CD4-positive, CD25-positive, alpha-beta regulatory T cell (primary cell): ENCODE measurements at regions not wholly inside any gene's neighbourhood (a gene's known extent, or its start where the extent isn't known, plus 50 kb on each side); places are given as distances from the start of the nearest gene placed in this dataset.

Experiments used
- ATAC-seq, 2 donors: fragments of 150-1000 bp; cut with Tn5 transposase; one replicate each; pipeline ENCODE4 v1.10.0; 2021; ENCODE audit warnings: low read depth in 2 of 2, moderate number of reproducible peaks in 2 of 2, moderate library complexity in 1 of 2
- DNase-seq, 3 donors: peaks; one replicate each; pipeline versions ENCODE4 v3.0.0 to v3.0.0-alpha.2; 2012 to 2022; ENCODE audit warnings: mixed read lengths in 1 of 3
- H3K27ac ChIP-seq: one replicate; pipeline ENCODE4 v1.7.0; 2013; ENCODE audit warnings: mild to moderate bottlenecking, low read length; ENCODE audit not compliant: insufficient read depth, poor library complexity, severe bottlenecking
- H3K27me3 ChIP-seq: one replicate; pipeline ENCODE4 v1.7.0; 2013; ENCODE audit warnings: low read length; ENCODE audit not compliant: control insufficient read depth, insufficient read depth
- H3K36me3 ChIP-seq: one replicate; pipeline ENCODE4 v1.7.0; 2013; ENCODE audit warnings: mild to moderate bottlenecking, low read length, moderate library complexity; ENCODE audit not compliant: control insufficient read depth, insufficient read depth
- H3K4me1 ChIP-seq: 2 replicates; pipeline ENCODE4 v1.7.0; 2013; ENCODE audit warnings: mild to moderate bottlenecking, low read length; ENCODE audit not compliant: insufficient read depth, control insufficient read depth, poor library complexity, severe bottlenecking
- H3K4me3 ChIP-seq: one replicate; pipeline ENCODE4 v1.7.0; 2013; ENCODE audit warnings: low read depth, mild to moderate bottlenecking, low read length, moderate library complexity
- H3K9me3 ChIP-seq, 2 experiments: 1 replicate in 1 of 2; 2 replicates in 1 of 2; pipeline ENCODE4 v1.7.0; 2013; ENCODE audit warnings: low read length in 2 of 2, mild to moderate bottlenecking in 1 of 2, moderate library complexity in 1 of 2; ENCODE audit not compliant: control insufficient read depth in 2 of 2
- H3K27ac Mint-ChIP-seq, 3 donors: one replicate each; pipeline ENCODE4 v1.8.0; 2020 to 2022; ENCODE audit warnings: mild to moderate bottlenecking in 3 of 3, mixed read lengths in 3 of 3, moderate library complexity in 2 of 3
- H3K27me3 Mint-ChIP-seq: one replicate; pipeline ENCODE4 v1.8.0; 2022; ENCODE audit warnings: mild to moderate bottlenecking, mixed read lengths
- H3K36me3 Mint-ChIP-seq: one replicate; pipeline ENCODE4 v1.8.0; 2020; ENCODE audit warnings: mixed read lengths
- H3K4me1 Mint-ChIP-seq, 4 donors: one replicate each; pipeline ENCODE4 v1.8.0; 2020 to 2022; ENCODE audit warnings: mixed read lengths in 4 of 4, mild to moderate bottlenecking in 1 of 4
- H3K4me3 Mint-ChIP-seq, 4 donors: one replicate each; pipeline ENCODE4 v1.8.0; 2020 to 2022; ENCODE audit warnings: mild to moderate bottlenecking in 4 of 4, mixed read lengths in 4 of 4, moderate library complexity in 3 of 4
- H3K9me3 Mint-ChIP-seq, 7 donors: one replicate each; pipeline ENCODE4 v1.8.0; 2020 to 2022; ENCODE audit warnings: mixed read lengths in 7 of 7, mild to moderate bottlenecking in 3 of 7, moderate library complexity in 2 of 7

- Histone ChIP-seq H3K4me1 (no peaks in the 10 kb centered on the region), H3K27ac (no peak overlapping the region), H3K4me3 (no peak overlapping the region), H3K27me3 (no peaks in the 10 kb centered on the region), H3K9me3 (peaks cover 0 to 2% of the 10 kb centered on the region in 2 experiments), H3K36me3 (no peaks in the 10 kb centered on the region)
- no peaks in the 10 kb centered on the region for H3K4me1 Mint-ChIP-seq
- H3K27ac Mint-ChIP-seq, result no peak overlapping the region
- DNase-seq (no peak), ATAC-seq (no peak)
- H3K36me3 Mint-ChIP-seq, result no peaks in the 10 kb centered on the region
- peaks cover 0 to 7% (median 2%) of the 10 kb centered on the region in 7 donors for H3K9me3 Mint-ChIP-seq
- H3K4me3 Mint-ChIP-seq, result no peak overlapping the region
- no peaks in the 10 kb centered on the region for H3K27me3 Mint-ChIP-seq
These were observed 297.0 kb upstream of the DCAF8L1 start for GRCh38 chrX:28278251-28278650.

DNA sequence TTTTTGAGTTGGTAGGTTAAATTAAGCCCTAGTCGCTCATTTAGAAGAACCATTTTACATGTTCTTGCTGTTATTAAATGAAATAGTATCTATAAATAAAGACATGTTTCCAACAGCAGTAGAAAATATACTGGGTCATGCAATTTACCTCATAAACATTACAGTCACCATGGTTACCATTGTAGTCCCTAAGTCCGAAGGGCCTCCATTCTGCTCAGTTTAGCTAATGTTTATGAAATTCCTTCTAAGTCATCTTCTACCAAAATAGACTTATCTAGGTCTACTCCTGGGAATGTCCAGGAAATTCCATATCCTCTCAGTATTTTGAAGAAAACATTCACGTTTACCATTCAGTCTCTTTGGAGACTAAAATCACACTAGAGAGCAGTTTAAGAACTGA is 292.5 kb upstream of the DCAF8L1 start:
- H3K9me3 Mint-ChIP-seq, result peaks cover 0 to 5% (median 3%) of the 10 kb centered on the region in 7 donors
- Histone ChIP-seq H3K4me1 (no peaks in the 10 kb centered on the region), H3K4me3 (no peak overlapping the region), H3K27me3 (no peaks in the 10 kb centered on the region), H3K27ac (no peak overlapping the region), H3K36me3 (no peaks in the 10 kb centered on the region), H3K9me3 (peaks cover 0 to under 1% of the 10 kb centered on the region in 2 experiments)
- DNase-seq (no peak), ATAC-seq (no peak)
- no peaks in the 10 kb centered on the region for H3K4me1 Mint-ChIP-seq
- no peak overlapping the region for H3K4me3 Mint-ChIP-seq
- no peaks in the 10 kb centered on the region for H3K36me3 Mint-ChIP-seq
- H3K27me3 Mint-ChIP-seq, result no peaks in the 10 kb centered on the region
- no peak overlapping the region for H3K27ac Mint-ChIP-seq

DNA sequence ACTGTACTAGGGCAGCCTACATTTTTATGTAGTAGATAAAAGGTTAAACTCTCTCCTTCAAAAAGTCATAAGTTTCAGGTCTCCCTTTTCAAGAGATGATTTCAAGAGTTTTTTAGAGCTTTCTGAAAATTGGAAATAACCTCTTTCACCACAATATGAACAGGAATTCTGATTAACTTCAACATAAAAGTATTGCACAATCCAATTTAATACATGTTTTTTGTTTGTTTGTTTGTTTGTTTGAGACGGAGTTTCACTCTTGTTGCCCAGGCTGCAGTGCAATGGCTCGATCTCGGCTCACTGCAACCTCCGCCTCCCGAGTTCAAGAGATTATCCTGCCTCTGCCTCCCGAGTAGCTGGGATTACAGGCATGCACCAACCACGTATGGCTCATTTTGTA is 265.4 kb upstream of the DCAF8L1 start:
- ATAC-seq (no peak), DNase-seq (no peak)
- Histone ChIP-seq H3K4me3 (no peak overlapping the region), H3K36me3 (no peaks in the 10 kb centered on the region), H3K4me1 (no peaks in the 10 kb centered on the region), H3K27ac (no peak overlapping the region), H3K9me3 (no peaks in the 10 kb centered on the region), H3K27me3 (no peaks in the 10 kb centered on the region)
- H3K4me3 Mint-ChIP-seq, result no peak overlapping the region
- H3K9me3 Mint-ChIP-seq, result peaks cover 0 to 5% (median 1%) of the 10 kb centered on the region in 7 donors
- no peak overlapping the region for H3K27ac Mint-ChIP-seq
- H3K27me3 Mint-ChIP-seq, result no peaks in the 10 kb centered on the region
- H3K36me3 Mint-ChIP-seq, result no peaks in the 10 kb centered on the region
- no peaks in the 10 kb centered on the region for H3K4me1 Mint-ChIP-seq

DNA sequence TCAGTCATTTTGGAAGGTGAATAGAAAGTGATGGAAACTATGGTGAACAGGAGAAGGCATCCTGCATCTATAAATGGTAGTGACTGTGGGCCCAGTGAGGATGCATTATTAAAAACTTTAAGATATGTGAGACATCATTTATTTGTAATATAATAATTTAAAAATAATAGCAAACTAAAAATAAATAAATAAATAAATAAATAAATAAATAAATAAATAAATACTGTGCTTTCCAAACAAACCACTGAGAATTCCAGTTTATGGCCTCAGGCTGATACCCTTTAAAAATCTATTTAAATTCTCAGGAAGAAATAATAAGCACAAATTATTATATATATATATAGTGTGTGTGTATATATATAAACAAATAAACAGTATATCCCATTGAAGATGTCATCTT is 248.0 kb upstream of the DCAF8L1 start:
- DNase-seq (no peak), ATAC-seq (no peak)
- Histone ChIP-seq H3K4me1 (no peaks in the 10 kb centered on the region), H3K27ac (no peak overlapping the region), H3K36me3 (no peaks in the 10 kb centered on the region), H3K27me3 (no peaks in the 10 kb centered on the region), H3K9me3 (no peaks in the 10 kb centered on the region), H3K4me3 (no peak overlapping the region)
- H3K4me1 Mint-ChIP-seq, result no peaks in the 10 kb centered on the region
- H3K27me3 Mint-ChIP-seq, result no peaks in the 10 kb centered on the region
- no peak overlapping the region for H3K27ac Mint-ChIP-seq
- H3K4me3 Mint-ChIP-seq, result no peak overlapping the region
- peaks cover 0 to 11% (median 4%) of the 10 kb centered on the region in 7 donors for H3K9me3 Mint-ChIP-seq
- H3K36me3 Mint-ChIP-seq, result no peaks in the 10 kb centered on the region

DNA sequence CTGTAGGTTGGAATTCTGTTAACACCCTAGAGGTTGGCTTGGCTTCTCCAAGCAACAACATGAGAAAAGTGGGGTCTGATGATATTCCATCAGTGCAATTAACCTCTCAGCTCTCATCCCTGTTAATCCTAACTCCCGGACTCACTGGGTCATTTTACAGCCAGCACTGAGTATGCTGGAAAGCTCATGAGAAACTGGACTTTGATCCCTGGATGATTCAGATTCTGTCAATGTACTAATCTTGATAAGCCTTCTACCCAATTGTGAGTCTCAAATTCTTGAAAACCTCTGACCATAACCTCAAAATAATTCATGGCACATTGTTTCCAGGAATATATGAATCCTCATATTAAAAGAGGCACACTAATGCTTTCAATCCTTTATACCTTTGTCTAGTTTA is 244.3 kb upstream of the DCAF8L1 start:
- Histone ChIP-seq H3K9me3 (no peaks in the 10 kb centered on the region), H3K27me3 (no peaks in the 10 kb centered on the region), H3K27ac (no peak overlapping the region), H3K36me3 (no peaks in the 10 kb centered on the region), H3K4me1 (no peaks in the 10 kb centered on the region), H3K4me3 (no peak overlapping the region)
- H3K36me3 Mint-ChIP-seq, result no peaks in the 10 kb centered on the region
- no peak overlapping the region for H3K27ac Mint-ChIP-seq
- peaks cover 0 to 6% (median 4%) of the 10 kb centered on the region in 7 donors for H3K9me3 Mint-ChIP-seq
- H3K4me3 Mint-ChIP-seq, result no peak overlapping the region
- H3K4me1 Mint-ChIP-seq, result no peaks in the 10 kb centered on the region
- DNase-seq, result no peak
- H3K27me3 Mint-ChIP-seq, result no peaks in the 10 kb centered on the region
- ATAC-seq, result no peak

DNA sequence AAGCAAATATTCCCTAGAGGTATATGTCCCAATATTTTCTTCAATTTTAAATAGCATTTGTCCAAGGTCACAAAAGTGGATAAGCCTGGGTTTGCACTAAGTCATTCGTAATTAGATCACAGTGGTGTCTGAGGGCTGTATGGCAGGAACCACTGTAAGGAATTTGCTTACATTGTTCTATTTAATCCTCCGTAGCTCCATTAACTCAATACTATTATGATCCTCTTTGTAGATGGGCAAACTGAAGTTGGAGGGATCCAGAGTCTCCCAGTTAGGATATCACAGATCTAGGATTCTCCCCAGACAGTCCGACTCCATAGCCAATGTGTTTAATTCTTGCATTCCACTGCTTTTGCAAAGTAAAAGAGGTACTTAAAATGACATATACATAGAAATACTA is 242.7 kb upstream of the DCAF8L1 start:
- ATAC-seq (no peak), DNase-seq (no peak)
- Mint-ChIP-seq H3K27me3 (no peaks in the 10 kb centered on the region), H3K4me3 (no peak overlapping the region), H3K36me3 (no peaks in the 10 kb centered on the region), H3K9me3 (peaks cover 0 to 6% (median 4%) of the 10 kb centered on the region in 7 donors), H3K27ac (no peak overlapping the region), H3K4me1 (no peaks in the 10 kb centered on the region)
- Histone ChIP-seq H3K27ac (no peak overlapping the region), H3K9me3 (no peaks in the 10 kb centered on the region), H3K27me3 (no peaks in the 10 kb centered on the region), H3K36me3 (no peaks in the 10 kb centered on the region), H3K4me1 (no peaks in the 10 kb centered on the region), H3K4me3 (no peak overlapping the region)

- Mint-ChIP-seq H3K27ac (no peak overlapping the region), H3K9me3 (peaks cover 0 to 10% (median 4%) of the 10 kb centered on the region in 7 donors), H3K4me1 (no peaks in the 10 kb centered on the region), H3K4me3 (no peak overlapping the region), H3K27me3 (no peaks in the 10 kb centered on the region), H3K36me3 (no peaks in the 10 kb centered on the region)
- no peaks in the 10 kb centered on the region for H3K4me1 ChIP-seq
- ATAC-seq (no peak), DNase-seq (no peak)
- no peaks in the 10 kb centered on the region for H3K36me3 ChIP-seq
- H3K9me3 ChIP-seq, result no peaks in the 10 kb centered on the region
- no peak overlapping the region for H3K4me3 ChIP-seq
- no peaks in the 10 kb centered on the region for H3K27me3 ChIP-seq
- no peak overlapping the region for H3K27ac ChIP-seq
These were observed 242.2 kb upstream of the DCAF8L1 start for GRCh38 chrX:28223469-28223868.

GRCh38 chrX:28205905-28206304 is 224.7 kb upstream of the DCAF8L1 start:
- Mint-ChIP-seq H3K36me3 (no peaks in the 10 kb centered on the region), H3K9me3 (peaks cover 0 to 8% (median 0%) of the 10 kb centered on the region in 7 donors), H3K27ac (no peak overlapping the region), H3K4me3 (no peak overlapping the region), H3K27me3 (no peaks in the 10 kb centered on the region), H3K4me1 (no peaks in the 10 kb centered on the region)
- Histone ChIP-seq H3K36me3 (no peaks in the 10 kb centered on the region), H3K27me3 (no peaks in the 10 kb centered on the region), H3K27ac (no peak overlapping the region), H3K9me3 (no peaks in the 10 kb centered on the region), H3K4me3 (no peak overlapping the region), H3K4me1 (no peaks in the 10 kb centered on the region)
- DNase-seq, result no peak
- no peak for ATAC-seq
